ENCODE measurements at regions not wholly inside any gene's neighbourhood (a gene's known extent, or its start where the extent isn't known, plus 50 kb on each side); places are given as distances from the start of the nearest gene placed in this dataset.

DNA sequence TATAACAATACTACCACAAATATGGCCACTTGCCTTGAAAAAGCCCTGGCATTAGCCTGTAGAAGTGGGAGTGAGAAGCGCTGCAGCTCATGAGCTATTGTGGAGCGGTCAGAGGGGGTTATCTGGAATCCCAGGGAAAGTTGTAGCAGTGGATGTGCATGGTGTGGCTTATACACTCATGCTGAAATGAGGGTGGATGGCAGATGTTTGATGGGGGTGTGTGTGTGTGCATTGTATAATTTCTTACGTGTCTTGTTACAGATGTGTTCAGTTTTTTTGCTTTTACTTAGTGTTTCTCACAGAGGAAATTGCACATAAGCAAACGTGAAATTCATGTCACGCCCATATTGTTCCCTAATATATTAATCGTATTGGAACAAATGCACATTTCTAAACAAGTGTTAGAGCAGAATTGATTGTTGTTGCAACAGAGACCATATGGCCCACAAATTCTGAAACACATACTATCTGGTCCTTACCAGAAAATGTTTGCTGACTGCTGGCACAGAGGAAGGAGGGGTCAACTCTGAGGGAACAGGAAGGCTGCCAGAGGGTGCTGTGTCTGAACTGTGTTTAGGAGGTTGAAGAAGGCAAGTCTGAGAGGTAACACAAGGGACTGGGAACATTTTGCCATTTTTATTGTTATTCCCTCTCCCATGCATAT, 200.0 kb upstream of the CFAP20DC start:
- TF ChIP-seq REST (IDR thresholded peaks at IDR 0.05; ENCODE audit: insufficient read depth in 1 of 2, low read depth in 2 of 2, low read length in 2 of 2), result no peak
- no peak for TF ChIP-seq SIN3A (IDR thresholded peaks at IDR 0.05; ENCODE audit: borderline replicate concordance, insufficient read depth, low read length)
